OCI-LY1 (cell line): ENCODE measurements at regions not wholly inside any gene's neighbourhood (a gene's known extent, or its start where the extent isn't known, plus 50 kb on each side); places are given as distances from the start of the nearest gene placed in this dataset.

Experiments used
- EZH2 ChIP-seq: fragments of 200-600 bp; sonication (generic), shearing (Covaris generic); IDR thresholded peaks from 2 replicates; pipeline ENCODE4 v1.8.0; 2017; ENCODE audit warnings: borderline replicate concordance, mixed run types, mild to moderate bottlenecking, antibody characterized with exemption, low read length, moderate library complexity, mixed read lengths
- TF ChIP-seq, protein P1 (sequence below): fragments of 200-600 bp; sonication (generic), shearing (Covaris generic); IDR thresholded peaks from 2 replicates; pipeline ENCODE4 v1.5.1; 2017; ENCODE audit warnings: mild to moderate bottlenecking, antibody characterized with exemption, low read length, moderate library complexity, mixed read lengths

GRCh38 chr10:124213899-124214510 is 120.6 kb upstream of the CHST15 start:
- TF ChIP-seq, protein P1, sequence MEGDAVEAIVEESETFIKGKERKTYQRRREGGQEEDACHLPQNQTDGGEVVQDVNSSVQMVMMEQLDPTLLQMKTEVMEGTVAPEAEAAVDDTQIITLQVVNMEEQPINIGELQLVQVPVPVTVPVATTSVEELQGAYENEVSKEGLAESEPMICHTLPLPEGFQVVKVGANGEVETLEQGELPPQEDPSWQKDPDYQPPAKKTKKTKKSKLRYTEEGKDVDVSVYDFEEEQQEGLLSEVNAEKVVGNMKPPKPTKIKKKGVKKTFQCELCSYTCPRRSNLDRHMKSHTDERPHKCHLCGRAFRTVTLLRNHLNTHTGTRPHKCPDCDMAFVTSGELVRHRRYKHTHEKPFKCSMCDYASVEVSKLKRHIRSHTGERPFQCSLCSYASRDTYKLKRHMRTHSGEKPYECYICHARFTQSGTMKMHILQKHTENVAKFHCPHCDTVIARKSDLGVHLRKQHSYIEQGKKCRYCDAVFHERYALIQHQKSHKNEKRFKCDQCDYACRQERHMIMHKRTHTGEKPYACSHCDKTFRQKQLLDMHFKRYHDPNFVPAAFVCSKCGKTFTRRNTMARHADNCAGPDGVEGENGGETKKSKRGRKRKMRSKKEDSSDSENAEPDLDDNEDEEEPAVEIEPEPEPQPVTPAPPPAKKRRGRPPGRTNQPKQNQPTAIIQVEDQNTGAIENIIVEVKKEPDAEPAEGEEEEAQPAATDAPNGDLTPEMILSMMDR: no peak
- TF ChIP-seq EZH2: no peak
